Large intestine (tissue), 3 donors: ENCODE measurements at regions not wholly inside any gene's neighbourhood (a gene's known extent, or its start where the extent isn't known, plus 50 kb on each side); places are given as distances from the start of the nearest gene placed in this dataset.

Source experiments
- DNase-seq, 2 donors: peaks; one replicate each; pipeline versions ENCODE4 v3.0.0 to v3.0.0-alpha.2; 2013
- H3K27ac ChIP-seq: one replicate; pipeline ENCODE4 v1.5.1; 2013; ENCODE audit warnings: low read length
- H3K27me3 ChIP-seq: 2 replicates; pipeline ENCODE4 v1.6.1; 2013; ENCODE audit warnings: low read length; ENCODE audit not compliant: control insufficient read depth, insufficient read depth
- H3K36me3 ChIP-seq: 2 replicates; pipeline ENCODE4 v1.6.1; 2013; ENCODE audit warnings: low read length; ENCODE audit not compliant: control insufficient read depth, insufficient read depth
- H3K4me1 ChIP-seq: one replicate; pipeline ENCODE4 v1.6.1; 2013; ENCODE audit warnings: low read length; ENCODE audit not compliant: control insufficient read depth, insufficient read depth
- H3K4me3 ChIP-seq: one replicate; pipeline ENCODE4 v1.5.1; 2013; ENCODE audit warnings: low read length
- H3K9me3 ChIP-seq: one replicate; pipeline ENCODE4 v1.6.1; 2013; ENCODE audit warnings: mild to moderate bottlenecking, low read depth, low read length, moderate library complexity; ENCODE audit not compliant: control insufficient read depth
- WGBS: methylation state at CpG from one replicate; pipeline ENCODE4 v1.1.5; 2013; ENCODE audit warnings: low lambda C conversion rate; ENCODE audit not compliant: insufficient coverage; 5-methylcytosine and 5-hydroxymethylcytosine counted together

DNA sequence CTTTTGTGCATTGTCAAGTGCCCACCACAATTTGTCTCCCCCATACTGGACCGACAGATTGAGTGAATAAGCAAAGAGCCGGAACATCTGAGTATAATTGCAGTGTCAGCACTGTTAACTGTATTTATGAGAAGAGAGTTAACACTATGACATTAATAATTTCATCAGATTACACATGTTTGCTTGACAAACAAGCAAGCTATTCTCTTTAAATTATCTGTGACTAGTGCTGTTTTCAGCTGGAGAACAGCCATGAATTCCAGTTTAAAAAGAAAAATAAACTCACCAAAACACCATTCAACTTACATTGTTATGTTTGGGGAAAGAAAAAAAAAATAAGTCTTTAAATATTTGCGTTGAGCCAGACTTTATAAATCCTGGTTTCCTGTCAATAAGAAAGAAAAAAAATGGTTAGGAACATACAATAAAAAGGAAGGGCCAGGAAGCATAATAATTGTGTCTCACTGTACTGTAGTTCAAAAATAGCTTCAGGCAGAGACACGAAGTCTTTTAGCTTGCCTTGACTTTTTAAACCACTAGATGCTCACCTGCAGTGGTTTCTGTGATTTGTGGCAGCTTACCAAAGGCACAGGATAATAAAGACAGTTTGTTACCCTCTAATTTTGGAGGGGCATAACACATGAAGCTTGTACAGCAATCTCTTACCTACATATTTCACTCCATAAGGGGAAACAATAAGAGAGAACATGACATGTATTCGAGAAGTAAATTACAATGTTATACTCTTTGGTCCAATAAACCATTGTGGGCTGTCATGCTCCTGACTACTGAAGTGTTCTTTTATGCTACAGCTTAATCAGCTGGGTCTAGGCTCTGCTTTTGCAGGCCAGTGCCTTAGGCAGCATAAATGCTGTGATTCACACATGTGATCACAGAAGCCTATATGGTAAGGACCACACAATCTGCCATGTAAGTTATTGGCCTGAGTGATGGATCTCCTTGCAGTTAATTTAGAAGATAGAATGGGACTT is 302.0 kb upstream of the ADGRL2 start:
- 50% methylated on average over 1 of the region's 5 CpGs for WGBS
- Histone ChIP-seq H3K36me3 (no peaks in the 10 kb centered on the region), H3K27ac (no peak overlapping the region), H3K4me3 (no peak overlapping the region), H3K27me3 (no peaks in the 10 kb centered on the region), H3K4me1 (no peaks in the 10 kb centered on the region), H3K9me3 (no peaks in the 10 kb centered on the region)
- no peak for DNase-seq

DNA sequence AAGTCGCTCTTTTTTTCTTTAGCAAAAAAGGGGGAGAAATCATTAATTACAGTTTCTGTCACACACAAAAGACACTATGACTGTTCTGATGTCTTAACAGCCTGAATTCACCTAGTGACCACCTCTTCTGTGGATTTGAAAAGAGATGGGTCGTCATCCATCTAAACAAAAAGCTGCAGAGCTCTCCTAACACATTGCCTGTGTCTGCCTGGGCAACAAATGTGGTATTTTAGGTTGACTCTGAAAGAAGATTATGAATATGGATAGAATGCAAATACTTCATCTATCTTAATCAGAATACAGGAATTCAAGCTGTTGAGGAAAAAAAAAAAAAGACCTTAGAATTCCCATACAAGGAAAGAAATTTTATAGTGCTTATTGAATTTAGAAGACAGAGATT is 304.4 kb upstream of the ADGRL2 start:
- no peak for DNase-seq
- Histone ChIP-seq H3K36me3 (no peaks in the 10 kb centered on the region), H3K9me3 (no peaks in the 10 kb centered on the region), H3K27me3 (no peaks in the 10 kb centered on the region), H3K4me1 (no peaks in the 10 kb centered on the region), H3K4me3 (no peak overlapping the region), H3K27ac (no peak overlapping the region)
- WGBS: no CpG with 5 or more reads among the region's 2 CpGs

DNA sequence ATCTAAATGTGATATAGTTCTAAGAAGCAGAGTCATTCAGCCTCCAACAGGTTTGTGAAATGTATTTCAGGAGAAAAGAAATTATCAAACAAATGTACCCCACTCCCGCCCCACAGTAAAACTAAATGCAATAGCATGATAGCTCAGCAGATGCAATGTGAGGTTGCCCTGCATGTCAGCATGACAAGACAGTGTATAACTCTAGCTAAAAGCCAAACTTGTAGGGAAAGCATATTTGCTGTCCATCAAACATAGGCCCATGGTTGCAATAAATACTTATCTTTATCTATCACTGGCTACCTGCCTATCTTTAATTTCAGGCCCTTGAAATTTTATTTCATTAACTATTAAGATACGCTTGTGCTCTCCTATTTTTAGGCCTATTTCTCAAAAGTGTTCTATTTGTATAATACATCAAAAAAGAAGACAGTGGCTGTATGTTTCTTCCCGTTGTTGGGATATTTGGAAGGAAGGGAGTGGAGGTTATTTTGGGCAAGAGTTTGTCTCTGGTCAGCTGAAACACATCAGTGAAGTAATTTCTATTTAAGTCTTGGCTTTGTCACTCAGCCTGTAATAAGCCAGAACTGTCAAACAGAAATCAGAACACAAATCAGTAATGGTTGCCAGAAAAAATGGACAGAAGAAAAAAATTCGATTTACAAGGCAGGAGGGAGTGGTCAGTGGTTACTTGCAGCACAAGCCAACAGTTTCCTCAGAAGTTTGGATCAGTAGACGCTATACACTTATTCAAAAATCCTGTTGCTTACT is 307.4 kb upstream of the ADGRL2 start:
- peaks cover 3% of the 10 kb centered on the region for H3K9me3 ChIP-seq
- no peak overlapping the region for H3K4me3 ChIP-seq
- WGBS: 90% methylated on average over 2 of the region's 5 CpGs
- no peaks in the 10 kb centered on the region for H3K36me3 ChIP-seq
- no peaks in the 10 kb centered on the region for H3K4me1 ChIP-seq
- H3K27me3 ChIP-seq: no peaks in the 10 kb centered on the region
- H3K27ac ChIP-seq: no peak overlapping the region
- DNase-seq: no peak

DNA sequence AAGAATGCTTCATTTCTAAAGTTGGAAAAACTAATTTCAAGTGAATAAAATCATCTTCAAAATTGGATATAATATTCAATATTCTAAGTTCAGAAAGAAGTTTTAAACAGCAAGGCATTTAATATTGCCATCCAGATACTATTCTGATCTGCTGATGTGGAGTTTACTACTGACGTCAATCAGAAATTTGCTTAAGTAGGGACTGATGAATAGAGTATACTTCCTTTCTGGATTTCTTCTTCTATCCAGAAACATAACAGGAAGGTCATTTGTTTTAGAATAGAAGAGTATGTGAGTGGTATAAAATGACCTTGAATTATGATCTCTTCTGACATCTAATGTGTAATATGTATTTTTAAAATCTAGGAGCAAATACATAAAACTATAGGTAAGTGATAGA is 308.1 kb upstream of the ADGRL2 start:
- H3K27ac ChIP-seq: no peak overlapping the region
- no peaks in the 10 kb centered on the region for H3K36me3 ChIP-seq

GRCh38 chr1:81490614-81491013 is 310.1 kb upstream of the ADGRL2 start:
- no CpG with 5 or more reads among the region's 1 CpG for WGBS
- H3K27me3 ChIP-seq: no peaks in the 10 kb centered on the region
- no peaks in the 10 kb centered on the region for H3K4me1 ChIP-seq
- peaks cover 3% of the 10 kb centered on the region for H3K9me3 ChIP-seq
- H3K27ac ChIP-seq: no peak overlapping the region
- no peak for DNase-seq
- no peak overlapping the region for H3K4me3 ChIP-seq
- H3K36me3 ChIP-seq: no peaks in the 10 kb centered on the region

More for the DNA sequence above, 308.1 kb upstream of the ADGRL2 start:
- no peaks in the 10 kb centered on the region for H3K27me3 ChIP-seq
- no peaks in the 10 kb centered on the region for H3K4me1 ChIP-seq
- no CpG with 5 or more reads among the region's 1 CpG for whole genome bisulfite sequencing
- H3K9me3 ChIP-seq: peaks cover 3% of the 10 kb centered on the region
- no peak overlapping the region for H3K4me3 ChIP-seq
- DNase-seq: no peak

DNA sequence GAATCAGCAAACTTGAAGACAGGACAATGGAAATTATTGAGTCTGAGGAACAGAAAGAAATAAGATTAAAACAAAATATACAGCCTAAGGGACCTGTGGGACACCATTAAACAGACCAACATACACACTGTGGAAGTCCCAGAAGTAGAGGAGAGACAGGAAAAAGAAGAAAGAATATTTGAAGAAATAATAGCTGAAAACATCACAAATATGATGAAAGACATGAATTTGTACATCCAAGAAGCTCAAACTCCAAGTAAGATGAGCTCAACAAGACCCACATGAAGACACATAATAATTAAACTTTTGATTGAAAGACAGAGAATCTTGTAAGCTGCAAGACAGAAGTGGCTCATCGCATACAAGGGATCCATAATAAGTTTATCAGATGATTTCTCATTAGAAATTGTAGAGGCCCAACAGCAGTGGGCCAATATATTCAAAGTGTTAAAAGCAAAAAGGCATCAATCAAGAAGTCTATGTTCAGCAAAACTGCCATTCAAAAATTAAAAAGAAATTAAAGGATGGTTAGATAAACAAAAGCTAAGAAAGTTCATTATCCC is 311.3 kb upstream of the ADGRL2 start:
- WGBS: no CpG with 5 or more reads among the region's 1 CpG
- peaks cover 3% of the 10 kb centered on the region for H3K9me3 ChIP-seq
- no peak for DNase-seq

GRCh38 chr1:81484284-81484683 is 316.4 kb upstream of the ADGRL2 start:
- H3K27me3 ChIP-seq: no peaks in the 10 kb centered on the region
- H3K4me1 ChIP-seq: no peaks in the 10 kb centered on the region
- no peaks in the 10 kb centered on the region for H3K36me3 ChIP-seq
- no CpG with 5 or more reads among the region's 2 CpGs for WGBS
- no peak overlapping the region for H3K27ac ChIP-seq
- DNase-seq: peak in 1 of 2 donors; percentile 50
- H3K4me3 ChIP-seq: no peak overlapping the region
- peaks cover 3% of the 10 kb centered on the region for H3K9me3 ChIP-seq

More for the DNA sequence above, 311.3 kb upstream of the ADGRL2 start:
- H3K4me3 ChIP-seq: no peak overlapping the region
- H3K27me3 ChIP-seq: no peaks in the 10 kb centered on the region
- no peaks in the 10 kb centered on the region for H3K4me1 ChIP-seq
- H3K36me3 ChIP-seq: no peaks in the 10 kb centered on the region
- H3K27ac ChIP-seq: no peak overlapping the region

DNA sequence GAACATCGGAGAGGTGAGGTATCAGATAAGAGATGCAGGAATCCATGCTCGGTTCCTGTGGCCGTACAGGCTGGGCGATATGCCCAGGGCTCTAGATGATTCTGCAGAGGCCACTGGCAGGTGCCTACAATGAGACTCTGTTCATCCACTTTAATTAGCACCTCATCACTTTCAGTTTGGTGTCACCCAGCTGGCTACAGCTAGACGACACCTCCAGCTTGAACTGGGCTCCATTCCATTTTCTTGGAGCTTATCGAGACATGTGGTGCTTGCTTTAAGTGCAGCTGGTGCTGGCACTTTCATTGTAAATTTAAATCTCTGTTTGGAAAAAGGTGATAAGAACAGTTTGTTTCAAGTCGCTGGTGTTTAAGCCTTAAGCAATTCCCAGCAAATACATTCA is 322.5 kb upstream of the ADGRL2 start:
- H3K4me1 ChIP-seq: no peaks in the 10 kb centered on the region
- H3K27me3 ChIP-seq: no peaks in the 10 kb centered on the region
- H3K4me3 ChIP-seq: no peak overlapping the region
- H3K27ac ChIP-seq: no peak overlapping the region
- no peaks in the 10 kb centered on the region for H3K9me3 ChIP-seq
- no peaks in the 10 kb centered on the region for H3K36me3 ChIP-seq
- no CpG with 5 or more reads among the region's 7 CpGs for WGBS
- DNase-seq: no peak

DNA sequence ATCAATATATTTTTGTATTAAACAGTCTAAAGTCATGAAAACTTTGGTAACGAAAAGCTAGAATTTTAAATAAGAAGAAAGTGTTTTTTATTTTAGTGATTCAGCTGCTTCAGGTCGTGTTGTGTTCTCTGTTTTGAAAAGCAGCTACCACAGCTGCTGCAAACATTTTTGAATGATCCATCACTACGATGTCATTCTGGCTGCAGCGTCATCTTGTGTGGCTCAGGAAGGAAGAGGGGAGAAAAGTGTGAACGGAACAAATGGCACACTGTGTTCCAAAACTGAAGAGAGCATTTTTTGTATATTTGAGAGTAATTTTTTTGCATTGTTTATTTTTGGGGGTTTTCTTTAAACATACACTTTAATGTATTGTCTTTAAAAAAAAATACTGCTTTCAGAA is 323.0 kb upstream of the ADGRL2 start:
- Histone ChIP-seq H3K27me3 (no peaks in the 10 kb centered on the region), H3K4me3 (no peak overlapping the region), H3K4me1 (no peaks in the 10 kb centered on the region), H3K9me3 (no peaks in the 10 kb centered on the region), H3K36me3 (no peaks in the 10 kb centered on the region), H3K27ac (no peak overlapping the region)
- WGBS: 65% methylated on average over 2 of the region's 5 CpGs
- DNase-seq: no peak

GRCh38 chr1:81472387-81472786 is 328.3 kb upstream of the ADGRL2 start:
- Histone ChIP-seq H3K9me3 (no peaks in the 10 kb centered on the region), H3K4me1 (no peaks in the 10 kb centered on the region)
- WGBS: 100% methylated on average over 1 of the region's 6 CpGs

More at GRCh38 chr1:81472387-81472786, 328.3 kb upstream of the ADGRL2 start:
- H3K27me3 ChIP-seq: no peaks in the 10 kb centered on the region
- no peak overlapping the region for H3K27ac ChIP-seq
- no peak for DNase-seq
- H3K4me3 ChIP-seq: no peak overlapping the region
- H3K36me3 ChIP-seq: no peaks in the 10 kb centered on the region
